Daoy (cell line): ENCODE measurements at regions not wholly inside any gene's neighbourhood (a gene's known extent, or its start where the extent isn't known, plus 50 kb on each side); places are given as distances from the start of the nearest gene placed in this dataset.

Source experiments
- DNase-seq: peaks from one replicate; pipeline ENCODE4 v3.0.0-alpha.2; 2015; ENCODE audit warnings: low read depth

DNA sequence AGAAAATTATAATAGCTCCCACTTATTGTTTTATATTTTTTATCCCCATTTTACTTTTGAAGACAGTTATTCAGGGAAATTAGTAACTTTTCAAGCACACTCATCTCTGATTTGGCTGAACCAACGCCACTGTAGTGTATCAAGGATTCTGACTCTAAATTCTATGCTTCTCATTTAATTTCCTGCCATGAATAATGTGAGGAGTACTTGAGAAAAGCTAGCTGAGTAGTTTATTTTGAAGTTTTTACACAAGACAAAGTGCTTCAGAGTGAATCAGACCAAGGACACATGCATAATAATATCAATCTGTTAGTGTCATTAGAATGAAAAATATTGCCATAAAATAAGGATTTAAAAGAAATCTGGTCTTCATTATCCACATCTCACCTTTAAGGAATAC lies 329.9 kb downstream of the SLITRK6 start:
- DNase-seq, result no peak

DNA sequence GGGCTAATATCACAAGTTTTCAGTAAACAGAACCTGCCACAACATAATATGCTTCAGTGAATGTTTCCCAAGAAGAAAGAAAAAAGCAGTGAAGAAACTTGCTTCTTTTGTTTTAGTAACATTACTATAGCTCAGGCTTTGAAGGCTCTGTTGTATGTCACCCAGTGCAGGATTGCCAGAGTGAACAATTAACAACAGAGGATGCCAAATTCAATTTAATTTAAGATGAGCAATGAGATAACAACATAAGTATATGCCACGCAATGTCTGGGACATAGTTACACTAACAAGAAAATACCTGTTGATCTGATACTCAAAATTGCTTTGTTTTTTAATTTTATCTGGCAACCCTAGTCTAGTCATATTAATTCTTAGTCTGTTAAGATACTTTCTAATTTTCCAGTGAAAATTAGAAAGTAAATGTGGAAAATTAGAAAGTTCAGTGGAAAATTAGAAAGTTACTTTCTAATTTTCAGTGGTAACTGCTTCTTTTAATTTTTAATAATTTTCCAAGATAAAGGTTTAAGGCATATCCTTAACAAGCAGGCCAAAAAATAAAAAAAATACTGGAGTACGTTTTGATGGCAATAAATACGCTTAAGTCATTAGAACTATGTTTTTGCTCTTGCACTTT lies 336.3 kb downstream of the SLITRK6 start:
- DNase-seq, result no peak

DNA sequence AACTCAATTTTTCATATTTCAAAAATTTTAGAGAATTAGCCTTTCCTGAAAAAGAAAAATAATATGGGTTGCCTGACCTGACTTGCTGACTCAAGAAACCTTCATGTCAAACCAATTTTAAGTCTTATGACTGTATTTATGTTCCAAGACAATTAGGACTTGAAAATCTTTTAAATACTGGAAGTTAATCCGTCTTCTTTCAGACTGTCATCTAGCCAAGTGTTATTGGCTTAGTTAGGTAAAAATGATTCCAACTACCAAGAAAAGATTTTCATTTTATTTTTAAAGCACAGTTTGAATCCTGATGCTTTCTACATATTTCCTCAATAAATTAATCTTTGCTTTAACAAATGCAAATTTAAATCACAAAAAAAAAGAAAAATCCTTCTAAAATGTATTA lies 337.6 kb downstream of the SLITRK6 start:
- DNase-seq, result no peak

DNA sequence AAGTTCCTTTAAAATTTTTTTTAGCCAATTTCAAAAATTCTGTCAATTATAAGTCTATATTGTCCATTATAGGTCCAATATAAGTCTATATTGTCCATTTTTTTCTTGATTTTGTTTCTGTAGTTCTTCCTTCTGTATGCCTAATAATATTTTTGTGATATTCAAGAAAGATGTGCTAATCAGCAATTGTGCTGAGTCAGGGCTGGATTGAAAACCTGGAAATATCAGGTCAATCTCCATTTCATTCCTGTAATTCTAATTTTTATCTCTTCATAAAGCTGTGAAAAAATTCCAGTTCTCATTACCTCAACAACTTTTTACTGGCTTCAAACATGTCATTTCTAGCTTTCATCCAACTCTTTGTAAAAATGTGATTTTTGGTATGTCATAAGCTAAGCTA lies 353.7 kb downstream of the SLITRK6 start:
- DNase-seq, result no peak

DNA sequence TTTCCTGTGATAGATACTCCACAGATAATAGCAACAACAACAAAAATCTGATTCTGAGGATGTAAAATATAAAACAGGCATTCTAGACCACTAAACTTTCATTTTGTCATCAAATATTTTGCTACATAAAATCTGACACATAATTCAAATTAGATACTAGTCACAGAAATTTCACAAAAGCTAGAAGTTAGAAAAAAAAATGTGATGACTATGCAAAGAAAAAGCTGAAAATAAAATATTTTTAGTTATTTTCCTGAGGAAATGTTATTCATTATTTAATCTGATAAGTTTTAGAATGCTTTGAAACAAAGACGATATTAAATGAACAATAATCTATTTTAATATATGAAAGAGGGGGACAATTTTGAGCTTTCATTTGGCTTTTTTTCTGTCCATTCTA lies 357.2 kb downstream of the SLITRK6 start:
- DNase-seq, result no peak

DNA sequence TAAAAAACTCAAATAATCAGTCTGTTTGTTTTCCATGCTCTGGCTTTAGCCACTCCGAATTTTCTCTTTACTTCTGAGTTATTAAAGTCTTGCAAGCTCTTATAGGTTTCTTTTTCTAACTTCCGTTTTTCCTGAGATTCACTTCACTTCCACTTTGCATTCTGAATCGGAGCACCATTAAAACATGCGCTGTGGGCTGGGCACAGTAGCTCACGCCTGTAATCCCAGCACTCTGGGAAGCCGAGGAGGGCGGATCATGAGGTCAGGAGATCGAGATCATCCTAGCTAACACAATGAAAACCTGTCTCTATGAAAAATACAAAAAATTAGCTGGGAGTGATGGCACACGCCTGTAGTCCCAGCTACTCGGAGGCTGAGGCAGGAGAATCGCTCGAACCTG lies 357.9 kb downstream of the SLITRK6 start:
- DNase-seq, result peak; percentile 13

- no peak for DNase-seq
Observed at GRCh38 chr13:85436029-85436428, 363.2 kb downstream of the SLITRK6 start.

DNA sequence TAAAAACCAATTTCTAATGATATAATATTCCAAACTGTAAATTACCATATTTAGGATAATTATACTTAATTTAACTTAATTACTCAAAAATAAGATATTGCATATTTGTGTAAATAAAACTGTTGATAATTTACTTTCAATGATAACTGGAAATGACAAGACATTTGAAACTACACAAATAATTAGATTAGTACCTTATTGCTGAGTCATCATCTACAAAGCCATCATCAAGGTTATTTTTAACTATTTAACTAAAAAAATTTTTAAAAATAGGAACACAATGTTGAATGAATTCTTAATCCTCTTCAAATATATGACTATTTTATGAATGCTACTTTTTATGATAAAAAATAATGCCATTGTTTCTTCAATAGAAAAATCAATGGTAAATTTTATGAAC lies 364.3 kb downstream of the SLITRK6 start:
- DNase-seq, result no peak

- DNase-seq, result no peak
Observed at GRCh38 chr13:85432881-85433280, 366.3 kb downstream of the SLITRK6 start.

DNA sequence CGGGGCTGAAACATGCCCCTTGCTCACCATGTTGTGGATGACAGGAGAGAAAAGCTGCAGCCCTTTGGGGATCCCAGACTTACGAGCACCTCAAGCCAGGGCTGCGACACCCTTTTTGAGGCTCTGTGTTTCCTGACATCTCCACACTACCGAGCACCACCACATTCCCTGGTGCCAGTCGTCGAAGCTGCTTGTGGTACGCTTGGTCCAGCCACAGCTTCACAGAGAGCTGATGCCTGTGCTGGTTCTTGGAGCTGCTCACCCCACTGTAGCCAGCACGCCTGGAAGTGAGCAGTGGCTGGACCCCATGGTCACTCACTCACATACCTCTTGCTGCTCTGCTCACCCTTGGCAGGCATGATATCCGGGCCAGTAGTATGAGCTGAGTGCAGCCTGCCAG lies 367.5 kb downstream of the SLITRK6 start:
- DNase-seq, result no peak

DNA sequence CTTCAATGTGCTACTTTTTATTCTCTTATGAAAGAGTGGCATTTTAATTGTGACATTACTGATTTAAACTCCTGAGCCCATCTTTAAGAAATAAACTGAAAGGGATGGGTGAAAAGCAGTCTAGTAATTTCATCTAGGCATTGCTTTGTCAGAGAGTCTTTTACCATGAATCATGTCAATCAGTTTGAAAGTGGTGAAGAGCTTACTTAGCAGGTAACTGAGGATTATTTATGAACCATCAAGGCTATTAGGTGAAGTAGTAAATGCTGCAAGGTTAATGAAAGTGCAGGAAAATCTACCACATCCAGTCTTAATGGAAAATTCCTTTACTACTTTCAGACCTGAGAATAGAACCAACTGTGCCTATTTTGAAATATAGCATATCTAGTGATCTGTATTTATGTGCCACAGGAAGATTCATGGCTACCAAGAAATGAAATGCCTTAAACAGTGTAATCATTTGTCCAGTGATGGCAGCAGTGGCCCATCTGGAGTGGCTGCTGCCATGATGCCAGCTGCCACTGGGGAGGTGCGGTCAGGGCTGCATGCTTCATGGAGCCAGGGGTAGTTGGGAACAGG lies 368.9 kb downstream of the SLITRK6 start:
- no peak for DNase-seq

GRCh38 chr13:85427416-85427815 lies 371.8 kb downstream of the SLITRK6 start:
- DNase-seq, result no peak

DNA sequence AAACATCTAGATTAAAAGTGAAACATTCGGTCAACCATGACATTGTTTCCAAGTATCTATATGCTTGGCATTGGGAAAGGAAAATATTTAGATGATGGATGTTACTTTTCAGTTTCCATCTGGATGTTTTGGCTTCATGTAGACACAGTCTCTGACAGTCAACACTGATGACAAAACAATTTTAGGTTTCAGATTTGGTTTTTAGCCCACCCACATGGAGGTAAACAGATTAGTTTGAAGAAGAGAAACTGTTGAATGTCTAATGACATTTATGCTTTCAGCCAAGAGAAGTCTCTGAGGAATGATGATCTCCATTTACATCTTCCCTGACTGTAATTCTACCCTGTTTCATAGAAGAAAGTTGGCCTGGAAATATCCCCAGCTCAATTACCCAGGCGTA lies 379.1 kb downstream of the SLITRK6 start:
- no peak for DNase-seq

DNA sequence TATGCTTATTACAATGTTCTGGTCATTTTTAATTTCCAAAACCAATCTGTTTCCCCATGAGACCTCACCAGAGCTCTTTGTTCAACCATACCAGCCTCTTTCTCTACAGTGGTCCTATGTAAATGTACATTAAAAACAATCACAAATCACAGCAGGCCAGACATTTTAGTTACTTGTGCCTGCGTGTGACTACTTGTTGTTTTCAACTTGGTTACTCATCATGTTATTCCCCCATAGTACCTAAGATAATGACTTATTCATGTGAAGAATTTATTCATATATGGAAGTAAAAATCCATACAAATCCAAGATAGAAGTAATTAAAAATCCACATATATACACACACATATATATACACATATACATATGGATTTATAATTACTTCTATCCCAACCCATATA lies 379.6 kb downstream of the SLITRK6 start:
- DNase-seq, result no peak

- DNase-seq, result peak; percentile 42
Observed at GRCh38 chr13:85417807-85418206, 381.4 kb downstream of the SLITRK6 start.

DNA sequence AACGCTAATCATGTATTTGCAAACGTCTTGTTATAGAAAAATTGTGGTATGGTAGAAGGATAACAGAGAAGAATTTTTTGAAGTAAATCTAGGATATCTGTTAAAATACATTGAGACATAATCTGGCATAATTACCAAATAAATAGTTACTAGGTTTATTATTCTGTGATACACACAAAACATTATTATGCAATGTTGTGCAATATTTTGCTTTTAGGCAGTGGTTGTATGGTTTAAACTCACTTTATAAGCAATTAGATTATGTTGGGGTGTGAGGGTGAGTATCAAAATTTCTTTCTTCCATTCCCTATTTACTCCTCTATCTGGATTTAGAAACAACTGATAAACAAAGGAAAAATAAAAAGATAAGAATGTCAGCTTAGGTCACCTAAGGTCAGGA lies 385.6 kb downstream of the SLITRK6 start:
- DNase-seq, result no peak

DNA sequence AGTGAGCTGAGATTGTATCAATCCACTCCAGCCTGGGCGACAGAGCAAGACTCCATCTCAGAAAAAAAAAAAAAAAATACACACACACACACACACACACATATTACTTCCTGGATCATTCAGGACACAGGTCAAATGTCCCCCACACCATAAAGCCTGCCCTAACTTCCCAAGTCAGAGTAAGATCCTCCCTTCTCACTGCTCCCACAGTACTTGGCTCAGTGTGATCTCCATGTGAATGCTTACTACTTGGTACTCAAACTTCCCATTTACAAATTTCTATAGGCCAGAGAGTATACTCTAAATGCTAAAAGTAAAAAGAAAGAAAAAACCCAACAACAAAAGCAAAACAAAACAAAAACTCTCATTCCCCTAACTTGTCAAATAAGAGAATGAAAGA lies 386.8 kb downstream of the SLITRK6 start:
- no peak for DNase-seq

DNA sequence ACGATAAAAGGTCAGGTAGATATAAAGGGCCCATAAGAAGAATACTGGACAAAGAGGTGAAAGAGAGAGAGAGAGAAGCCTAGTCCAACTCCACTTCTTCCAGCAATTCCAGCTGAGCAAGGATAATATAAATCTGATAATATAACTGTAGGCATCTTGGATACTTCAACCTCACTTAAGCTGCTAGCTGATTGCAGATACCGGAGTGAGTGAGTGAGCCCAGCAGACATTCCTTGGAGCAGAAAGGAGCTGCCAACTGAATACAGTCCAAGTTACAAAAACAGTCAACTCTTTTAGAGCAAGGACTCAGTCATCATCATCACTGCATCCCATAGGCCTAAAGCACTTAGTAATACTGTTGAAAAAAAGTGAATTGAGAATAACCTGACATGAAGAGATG lies 387.6 kb downstream of the SLITRK6 start:
- no peak for DNase-seq

DNA sequence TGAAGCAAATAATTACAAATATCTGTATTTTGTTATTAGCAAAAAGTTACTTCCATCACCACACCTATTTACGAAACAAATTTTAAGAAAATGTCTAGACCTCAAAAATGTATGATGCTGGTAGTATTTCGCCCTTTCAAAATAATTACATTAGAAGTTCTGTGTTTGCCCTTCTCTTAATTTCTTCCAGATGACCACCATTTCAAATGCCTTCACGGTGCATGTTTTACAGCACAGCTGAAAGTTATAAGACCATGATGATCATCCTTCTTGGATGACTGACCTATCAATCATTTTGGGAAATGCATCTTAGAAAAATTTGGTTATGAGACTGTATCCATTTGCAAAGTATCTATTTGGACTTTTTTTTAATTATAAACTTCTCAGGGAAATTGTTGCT lies 390.8 kb downstream of the SLITRK6 start:
- no peak for DNase-seq

DNA sequence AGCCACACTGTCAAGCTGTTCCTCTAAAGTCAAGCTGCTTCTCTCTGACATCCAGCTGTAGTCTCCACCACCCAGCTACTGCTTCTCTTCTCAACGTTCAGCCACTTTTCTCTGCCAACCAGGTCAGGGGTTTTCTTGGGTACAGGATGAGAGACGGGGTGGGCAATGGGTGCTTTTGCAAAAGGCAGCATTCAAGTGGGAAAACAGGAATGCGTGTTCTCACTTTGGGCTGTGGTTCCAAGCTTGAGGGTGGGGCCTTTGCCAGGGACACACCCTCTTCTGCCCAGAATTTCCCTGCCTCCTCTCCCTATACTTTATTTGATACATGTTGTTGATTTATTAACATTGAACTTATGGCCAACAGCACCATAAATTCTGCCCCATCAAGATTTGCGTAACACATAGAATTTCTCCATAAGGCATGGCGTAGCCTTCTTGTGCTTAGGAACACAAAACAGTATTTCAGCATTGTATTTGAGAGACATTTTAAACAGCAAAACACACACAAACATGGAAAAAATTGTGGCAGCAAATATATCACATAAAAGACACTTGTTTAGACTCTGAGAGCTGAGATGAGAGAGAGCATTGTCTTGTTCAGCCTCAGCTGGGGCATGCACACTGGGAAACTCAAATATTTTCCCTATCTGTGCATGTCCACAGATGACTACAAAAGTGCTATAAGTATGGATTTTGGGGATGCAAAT lies 392.8 kb downstream of the SLITRK6 start:
- DNase-seq, result no peak

DNA sequence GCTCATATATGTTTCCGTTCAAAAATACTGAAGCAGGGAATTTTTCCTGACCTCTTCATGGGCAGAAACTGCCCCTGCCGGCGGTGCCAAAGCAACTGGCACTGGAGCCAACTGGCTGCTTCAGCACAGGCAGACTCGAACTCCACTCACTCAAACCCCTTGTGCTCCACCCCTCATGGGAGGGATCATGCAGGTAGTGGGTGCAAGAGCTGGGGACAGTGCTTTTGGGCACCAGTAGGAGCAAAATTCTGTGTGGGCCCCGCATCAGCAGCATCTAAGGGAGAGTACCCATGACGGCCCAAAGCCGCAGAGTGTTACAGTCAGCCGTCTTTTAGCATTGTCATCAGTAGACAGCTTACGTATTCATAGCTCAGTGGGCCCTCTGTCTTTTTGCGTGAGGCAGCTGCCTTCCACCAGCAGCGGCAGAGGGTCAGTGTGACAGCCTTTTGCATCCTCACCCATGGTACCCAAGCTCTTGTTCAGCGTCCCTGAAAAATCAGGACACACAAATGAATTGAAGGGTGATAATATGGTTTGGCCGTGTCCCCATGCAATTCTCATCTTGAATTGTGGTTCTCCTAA lies 393.8 kb downstream of the SLITRK6 start:
- no peak for DNase-seq

DNA sequence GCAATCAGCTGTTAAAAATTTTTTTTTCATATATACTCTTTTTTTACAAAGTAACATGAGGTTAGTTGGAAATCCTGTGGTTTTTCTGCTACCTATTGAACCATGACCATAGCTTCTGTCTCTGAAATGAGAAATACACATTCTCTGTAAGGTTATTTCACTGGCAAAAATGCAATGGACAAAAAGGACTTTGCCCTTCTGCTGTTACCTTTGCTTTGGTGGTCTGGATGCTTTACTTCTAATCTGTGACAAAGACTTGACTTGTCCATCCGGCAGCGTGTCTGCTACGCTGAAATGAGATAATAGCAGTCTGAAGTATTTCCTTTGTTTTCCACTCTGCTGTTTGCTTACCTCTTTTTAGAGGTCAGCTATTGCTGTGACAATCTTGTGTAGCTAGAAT lies 412.8 kb downstream of the SLITRK6 start:
- DNase-seq, result no peak

- DNase-seq, result no peak
Observed at GRCh38 chr13:85383291-85383690, 415.9 kb downstream of the SLITRK6 start.
